GM19351 (cell line): ENCODE measurements at regions not wholly inside any gene's neighbourhood (a gene's known extent, or its start where the extent isn't known, plus 50 kb on each side); places are given as distances from the start of the nearest gene placed in this dataset.

ENCODE experiments used
- ATAC-seq: cut with Tn5 transposase; IDR thresholded peaks from one replicate; pipeline ENCODE4 v1.9.1; 2021; ENCODE audit warnings: mild to moderate bottlenecking, moderate library complexity; ENCODE audit not compliant: unreplicated experiment

- no peak for ATAC-seq
Measured at GRCh38 chr4:23547096-23547495, 342.8 kb downstream of the PPARGC1A start.

- no peak for ATAC-seq
Measured at GRCh38 chr4:23539969-23540569, 349.8 kb downstream of the PPARGC1A start.

GRCh38 chr4:23533859-23534258, 356.0 kb downstream of the PPARGC1A start:
- no peak for ATAC-seq

GRCh38 chr4:23516716-23517115, 373.1 kb downstream of the PPARGC1A start:
- no peak for ATAC-seq

GRCh38 chr4:23504083-23504482, 385.8 kb downstream of the PPARGC1A start:
- no peak for ATAC-seq

- no peak for ATAC-seq
Measured at GRCh38 chr4:23500894-23501449, 388.9 kb downstream of the PPARGC1A start.

- ATAC-seq = no peak
Measured at GRCh38 chr4:23485801-23486200, 404.0 kb downstream of the PPARGC1A start.

- no peak for ATAC-seq
Measured at GRCh38 chr4:23484689-23485088, 405.2 kb downstream of the PPARGC1A start.

- no peak for ATAC-seq
Measured at GRCh38 chr4:23483320-23483960, 406.4 kb downstream of the PPARGC1A start.

GRCh38 chr4:23481566-23481965, 408.3 kb downstream of the PPARGC1A start:
- ATAC-seq = no peak

GRCh38 chr4:23477905-23478304, 411.9 kb downstream of the PPARGC1A start:
- ATAC-seq = no peak

GRCh38 chr4:23476515-23477090, 413.2 kb downstream of the PPARGC1A start:
- no peak for ATAC-seq

GRCh38 chr4:23463071-23463470, 426.8 kb downstream of the PPARGC1A start:
- ATAC-seq = no peak

- ATAC-seq = no peak
Measured at GRCh38 chr4:23458054-23458453, 431.8 kb downstream of the PPARGC1A start.

GRCh38 chr4:23456864-23457263, 433.0 kb downstream of the PPARGC1A start:
- no peak for ATAC-seq

- ATAC-seq = no peak
Measured at GRCh38 chr4:23455456-23456158, 434.2 kb downstream of the PPARGC1A start.

- ATAC-seq = no peak
Measured at GRCh38 chr4:23441530-23442069, 448.2 kb downstream of the PPARGC1A start.

GRCh38 chr4:23438764-23439163, 451.1 kb downstream of the PPARGC1A start:
- ATAC-seq = no peak

- ATAC-seq = no peak
Measured at GRCh38 chr4:23429497-23429896, 460.4 kb downstream of the PPARGC1A start.

GRCh38 chr4:23425570-23425969, 464.3 kb downstream of the PPARGC1A start:
- ATAC-seq = no peak

- ATAC-seq = no peak
Measured at GRCh38 chr4:23423540-23423939, 466.3 kb downstream of the PPARGC1A start.
